ENCODE measurements at regions not wholly inside any gene's neighbourhood (a gene's known extent, or its start where the extent isn't known, plus 50 kb on each side); places are given as distances from the start of the nearest gene placed in this dataset.

DNA sequence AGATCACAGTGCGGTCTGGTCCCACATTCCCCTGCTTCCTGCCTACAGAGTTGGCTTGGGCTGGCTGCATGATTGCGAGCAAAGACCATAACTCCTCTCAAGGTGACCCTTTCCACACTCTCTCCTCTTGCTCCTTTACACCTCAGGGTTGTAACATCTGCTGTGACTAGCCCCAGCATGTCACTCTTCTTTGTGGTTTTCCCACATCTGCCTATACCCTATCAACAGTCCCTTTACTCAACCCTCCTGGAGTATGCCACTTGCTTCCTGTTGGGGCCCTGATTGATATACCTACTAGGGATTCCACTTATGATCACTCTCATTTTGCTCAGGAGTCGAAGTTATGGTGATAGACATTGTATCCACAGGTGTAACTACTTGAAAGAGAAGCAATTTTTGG lies 58.9 kb upstream of the SGK1 start:
- DNase-seq (ENCODE audit: extremely low read depth in 1 of 4, low spot score in 3 of 4) (no peak), FAIRE-seq (peak; percentile 23), ATAC-seq (no peak)
- TF ChIP-seq DPF2 (IDR thresholded peaks at IDR 0.05) (no peak), RBM22 (IDR thresholded peaks at IDR 0.05; ENCODE audit: low read depth, low read length, poor library complexity, severe bottlenecking) (no peak), ARID1B (IDR thresholded peaks at IDR 0.05) (no peak), PTBP1 (IDR thresholded peaks at IDR 0.05; ENCODE audit: low read depth, low read length) (no peak)
- in situ Hi-C loops (cut with MboI), result no loop called here
- no peaks in the 10 kb centered on the region for H3K79me2 ChIP-seq (ENCODE audit: control insufficient read depth, insufficient read depth, low read length)
- H3K9ac ChIP-seq (ENCODE audit: insufficient read depth in 1 of 2, low read depth in 2 of 2, low read length in 2 of 2), result no peak overlapping the region
- BruUV-seq (replicated peaks), result no TSS peak
- no peak overlapping the region for H3K27ac ChIP-seq (ENCODE audit: extremely low read depth, low read depth, low read length)
- no peak overlapping the region for H3K4me3 ChIP-seq
- H3K4me2 ChIP-seq (ENCODE audit: insufficient read depth, low read length), result no peak overlapping the region
- H3K9me3 ChIP-seq (replicated peaks; ENCODE audit: control insufficient read depth, insufficient read depth, low read depth, low read length), result no peaks in the 10 kb centered on the region
- peak overlapping the region; percentile 20 for H2AFZ ChIP-seq (ENCODE audit: low read depth, low read length)
- no peaks in the 10 kb centered on the region for H4K20me1 ChIP-seq (replicated peaks; ENCODE audit: control insufficient read depth, insufficient read depth, low read length)
- ChIA-PET POLR2A (no interaction called here), CTCF (ENCODE audit: low intra/inter-chr PET ratio) (no interaction called here)
- H3K9me1 ChIP-seq (ENCODE audit: control insufficient read depth, insufficient read depth, low read length), result no peaks in the 10 kb centered on the region
- H3K36me3 ChIP-seq (ENCODE audit: control insufficient read depth, insufficient read depth, low read length), result no peaks in the 10 kb centered on the region
- WGBS (ENCODE audit: insufficient coverage, low coverage, missing lambda C conversion rate), result 63% methylated on average over 3 of the region's 3 CpGs
- peaks cover 0 to 19% of the 10 kb centered on the region in 2 experiments; a peak in 4 of 5 replicates for H3K4me1 ChIP-seq (replicated peaks in 1 of 2; ENCODE audit: control insufficient read depth in 2 of 2, insufficient read depth in 2 of 2, low read length in 2 of 2)
- intact Hi-C loops (cut with micrococcal nuclease), result loop anchor here (10.0 kb wide), 1 partner anchor 202 kb away; no protein-coding TSS in a partner anchor
- no peaks in the 10 kb centered on the region for H3K27me3 ChIP-seq (ENCODE audit: control insufficient read depth in 2 of 2, insufficient read depth in 2 of 2, low read length in 2 of 2)

DNA sequence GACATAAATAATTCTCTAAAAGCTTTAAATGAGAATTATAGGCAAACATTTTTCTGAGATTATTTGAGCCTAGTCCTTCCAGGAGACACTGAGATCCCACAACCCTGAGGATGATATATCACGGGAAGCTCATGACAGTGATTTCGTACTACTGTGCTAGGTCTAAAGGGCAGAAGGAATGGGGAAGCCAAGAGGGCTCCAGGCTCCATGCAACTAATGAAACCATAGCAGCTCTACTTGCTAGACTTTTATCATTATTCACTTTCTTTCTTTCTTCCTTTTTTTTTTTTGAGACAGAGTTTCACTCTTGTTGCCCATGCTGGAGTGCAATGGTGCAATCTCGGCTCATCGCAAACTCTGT lies 57.3 kb upstream of the SGK1 start:
- no peak for ATAC-seq
- TF ChIP-seq TCF7L2 (IDR thresholded peaks at IDR 0.05; ENCODE audit: low read depth, low read length) (no peak), EZH2 (IDR thresholded peaks at IDR 0.05; ENCODE audit: borderline replicate concordance, low read depth, low read length) (no peak), ELK1 (CRISPR knock-in tag; IDR thresholded peaks at IDR 0.05) (no peak), MAFG (tag; conservative IDR thresholded peaks at IDR 0.05) (no peak), ZNF589 (CRISPR knock-in tag; IDR thresholded peaks at IDR 0.05; ENCODE audit: low read depth) (no peak), HDGF (IDR thresholded peaks at IDR 0.05) (no peak), TCF3 (CRISPR knock-in tag; IDR thresholded peaks at IDR 0.05) (no peak), EHMT2 (IDR thresholded peaks at IDR 0.05) (no peak), NCOA6 (IDR thresholded peaks at IDR 0.05) (no peak)
- TF ChIP-seq, protein P1, sequence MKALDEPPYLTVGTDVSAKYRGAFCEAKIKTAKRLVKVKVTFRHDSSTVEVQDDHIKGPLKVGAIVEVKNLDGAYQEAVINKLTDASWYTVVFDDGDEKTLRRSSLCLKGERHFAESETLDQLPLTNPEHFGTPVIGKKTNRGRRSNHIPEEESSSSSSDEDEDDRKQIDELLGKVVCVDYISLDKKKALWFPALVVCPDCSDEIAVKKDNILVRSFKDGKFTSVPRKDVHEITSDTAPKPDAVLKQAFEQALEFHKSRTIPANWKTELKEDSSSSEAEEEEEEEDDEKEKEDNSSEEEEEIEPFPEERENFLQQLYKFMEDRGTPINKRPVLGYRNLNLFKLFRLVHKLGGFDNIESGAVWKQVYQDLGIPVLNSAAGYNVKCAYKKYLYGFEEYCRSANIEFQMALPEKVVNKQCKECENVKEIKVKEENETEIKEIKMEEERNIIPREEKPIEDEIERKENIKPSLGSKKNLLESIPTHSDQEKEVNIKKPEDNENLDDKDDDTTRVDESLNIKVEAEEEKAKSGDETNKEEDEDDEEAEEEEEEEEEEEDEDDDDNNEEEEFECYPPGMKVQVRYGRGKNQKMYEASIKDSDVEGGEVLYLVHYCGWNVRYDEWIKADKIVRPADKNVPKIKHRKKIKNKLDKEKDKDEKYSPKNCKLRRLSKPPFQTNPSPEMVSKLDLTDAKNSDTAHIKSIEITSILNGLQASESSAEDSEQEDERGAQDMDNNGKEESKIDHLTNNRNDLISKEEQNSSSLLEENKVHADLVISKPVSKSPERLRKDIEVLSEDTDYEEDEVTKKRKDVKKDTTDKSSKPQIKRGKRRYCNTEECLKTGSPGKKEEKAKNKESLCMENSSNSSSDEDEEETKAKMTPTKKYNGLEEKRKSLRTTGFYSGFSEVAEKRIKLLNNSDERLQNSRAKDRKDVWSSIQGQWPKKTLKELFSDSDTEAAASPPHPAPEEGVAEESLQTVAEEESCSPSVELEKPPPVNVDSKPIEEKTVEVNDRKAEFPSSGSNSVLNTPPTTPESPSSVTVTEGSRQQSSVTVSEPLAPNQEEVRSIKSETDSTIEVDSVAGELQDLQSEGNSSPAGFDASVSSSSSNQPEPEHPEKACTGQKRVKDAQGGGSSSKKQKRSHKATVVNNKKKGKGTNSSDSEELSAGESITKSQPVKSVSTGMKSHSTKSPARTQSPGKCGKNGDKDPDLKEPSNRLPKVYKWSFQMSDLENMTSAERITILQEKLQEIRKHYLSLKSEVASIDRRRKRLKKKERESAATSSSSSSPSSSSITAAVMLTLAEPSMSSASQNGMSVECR (CRISPR knock-in tag; IDR thresholded peaks at IDR 0.05), result no peak

More for the DNA sequence above, 57.3 kb upstream of the SGK1 start:
- FAIRE-seq (no peak), DNase-seq (ENCODE audit: extremely low read depth in 1 of 4, low spot score in 3 of 4) (no peak)
- BruUV-seq (replicated peaks), result no TSS peak
- WGBS (ENCODE audit: insufficient coverage, low coverage, missing lambda C conversion rate), result 86% methylated on average over 4 of the region's 4 CpGs
- ChIA-PET POLR2A (interaction anchor here (0.6 to 1.5 kb wide), 2 partner anchors 27 to 86 kb away, joined by 4 read pairs; no protein-coding TSS in a partner anchor), CTCF (ENCODE audit: low intra/inter-chr PET ratio) (no interaction called here)
- H3K36me3 ChIP-seq (ENCODE audit: control insufficient read depth, insufficient read depth, low read length), result no peaks in the 10 kb centered on the region
- H3K9me1 ChIP-seq (ENCODE audit: control insufficient read depth, insufficient read depth, low read length), result no peaks in the 10 kb centered on the region
- no peak overlapping the region for H3K9ac ChIP-seq (ENCODE audit: insufficient read depth in 1 of 2, low read depth in 2 of 2, low read length in 2 of 2)
- in situ Hi-C loops (cut with MboI) (no loop called here), intact Hi-C loops (cut with micrococcal nuclease) (loop anchor here (10.0 kb wide), 1 partner anchor 200 kb away; no protein-coding TSS in a partner anchor)
- no peaks in the 10 kb centered on the region for H3K27me3 ChIP-seq (ENCODE audit: control insufficient read depth in 2 of 2, insufficient read depth in 2 of 2, low read length in 2 of 2)
- H3K4me1 ChIP-seq (replicated peaks in 1 of 2; ENCODE audit: control insufficient read depth in 2 of 2, insufficient read depth in 2 of 2, low read length in 2 of 2), result peaks cover 0 to 19% of the 10 kb centered on the region in 2 experiments; a peak in 4 of 5 replicates
- H3K79me2 ChIP-seq (ENCODE audit: control insufficient read depth, insufficient read depth, low read length), result no peaks in the 10 kb centered on the region
- no peak overlapping the region for H3K4me3 ChIP-seq
- no peaks in the 10 kb centered on the region for H4K20me1 ChIP-seq (replicated peaks; ENCODE audit: control insufficient read depth, insufficient read depth, low read length)
- no peak overlapping the region for H2AFZ ChIP-seq (ENCODE audit: low read depth, low read length)
- no peaks in the 10 kb centered on the region for H3K9me3 ChIP-seq (replicated peaks; ENCODE audit: control insufficient read depth, insufficient read depth, low read depth, low read length)
- H3K27ac ChIP-seq (ENCODE audit: extremely low read depth, low read depth, low read length), result no peak overlapping the region
- H3K4me2 ChIP-seq (ENCODE audit: insufficient read depth, low read length), result no peak overlapping the region
